ENCODE measurements at regions not wholly inside any gene's neighbourhood (a gene's known extent, or its start where the extent isn't known, plus 50 kb on each side); places are given as distances from the start of the nearest gene placed in this dataset.

DNA sequence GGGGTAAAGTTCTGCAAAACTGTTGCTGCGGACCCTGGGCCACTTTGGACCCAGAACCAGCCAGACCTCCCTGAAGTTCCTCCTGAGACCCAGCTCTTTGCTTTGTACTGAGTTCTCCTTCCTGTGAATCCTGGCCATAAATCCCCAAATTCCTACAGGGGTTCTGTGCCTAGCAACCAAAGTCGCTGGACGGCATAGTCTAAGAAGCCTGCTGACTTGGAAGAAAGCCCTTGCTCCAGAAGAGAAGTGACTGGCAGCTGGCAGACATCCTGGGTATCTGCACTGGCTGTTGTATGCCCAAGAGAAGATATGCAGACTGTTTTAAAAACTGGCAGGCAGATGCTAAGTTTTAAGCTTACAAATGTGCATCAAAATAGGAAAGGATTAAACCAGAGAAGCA, 99.9 kb upstream of the SLC24A4 start:
- no peak for TF ChIP-seq POLR2A (IDR thresholded peaks at IDR 0.05)
- TF ChIP-seq, protein P1, sequence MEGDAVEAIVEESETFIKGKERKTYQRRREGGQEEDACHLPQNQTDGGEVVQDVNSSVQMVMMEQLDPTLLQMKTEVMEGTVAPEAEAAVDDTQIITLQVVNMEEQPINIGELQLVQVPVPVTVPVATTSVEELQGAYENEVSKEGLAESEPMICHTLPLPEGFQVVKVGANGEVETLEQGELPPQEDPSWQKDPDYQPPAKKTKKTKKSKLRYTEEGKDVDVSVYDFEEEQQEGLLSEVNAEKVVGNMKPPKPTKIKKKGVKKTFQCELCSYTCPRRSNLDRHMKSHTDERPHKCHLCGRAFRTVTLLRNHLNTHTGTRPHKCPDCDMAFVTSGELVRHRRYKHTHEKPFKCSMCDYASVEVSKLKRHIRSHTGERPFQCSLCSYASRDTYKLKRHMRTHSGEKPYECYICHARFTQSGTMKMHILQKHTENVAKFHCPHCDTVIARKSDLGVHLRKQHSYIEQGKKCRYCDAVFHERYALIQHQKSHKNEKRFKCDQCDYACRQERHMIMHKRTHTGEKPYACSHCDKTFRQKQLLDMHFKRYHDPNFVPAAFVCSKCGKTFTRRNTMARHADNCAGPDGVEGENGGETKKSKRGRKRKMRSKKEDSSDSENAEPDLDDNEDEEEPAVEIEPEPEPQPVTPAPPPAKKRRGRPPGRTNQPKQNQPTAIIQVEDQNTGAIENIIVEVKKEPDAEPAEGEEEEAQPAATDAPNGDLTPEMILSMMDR (IDR thresholded peaks at IDR 0.05): no peak
